Stimulated activated CD8-positive, alpha-beta memory T cell treated with anti-CD3 and anti-CD28 coated beads, Interleukin-2, amount 100 ng/mL, for 48 hours (primary cell): ENCODE measurements at regions not wholly inside any gene's neighbourhood (a gene's known extent, or its start where the extent isn't known, plus 50 kb on each side); places are given as distances from the start of the nearest gene placed in this dataset.
"Not testable (repeated sequence)": the region's sequence is repeated elsewhere in the genome, so short reads cannot be mapped to it uniquely, and the experiment has no call there.

ENCODE experiments used
- DNase-seq, 2 donors: peaks; one replicate each; pipeline ENCODE4 v3.0.0-alpha.2; 2020; ENCODE audit warnings: low read depth in 2 of 2

DNA sequence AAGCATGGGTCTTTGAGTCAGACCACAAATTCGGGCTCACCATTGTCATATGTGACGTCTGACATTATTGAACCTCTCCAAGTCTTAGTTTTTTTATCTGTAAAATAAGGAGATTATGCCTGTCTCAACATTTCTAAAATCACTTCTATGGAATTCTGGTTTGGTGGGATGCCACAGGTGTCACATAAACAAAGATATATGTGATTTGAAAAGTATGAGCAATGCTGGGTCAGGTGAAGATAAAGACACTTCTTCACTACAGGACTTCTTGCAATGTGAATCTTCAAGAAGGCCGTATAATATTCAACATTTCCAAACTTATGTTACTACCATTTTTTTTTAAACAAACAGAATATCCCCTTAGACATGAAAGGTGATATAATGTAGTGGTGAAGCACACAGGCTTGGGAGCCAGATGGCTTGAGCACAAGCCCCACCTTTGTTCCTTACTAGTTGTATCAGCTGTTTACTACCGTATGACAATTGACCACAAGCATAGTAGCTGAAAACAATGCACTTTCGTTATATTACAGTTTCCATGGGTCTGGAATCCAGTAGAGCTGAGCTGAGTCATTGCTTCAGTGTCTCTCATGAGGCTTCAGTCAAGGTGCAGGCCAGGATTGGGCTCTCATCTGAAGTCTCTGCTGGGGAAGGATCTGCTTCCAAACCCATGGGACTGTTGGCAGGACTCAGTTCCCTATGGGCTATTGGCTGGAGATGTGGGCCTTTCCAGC is 87.7 kb downstream of the UTP18 start:
- DNase-seq = no peak

DNA sequence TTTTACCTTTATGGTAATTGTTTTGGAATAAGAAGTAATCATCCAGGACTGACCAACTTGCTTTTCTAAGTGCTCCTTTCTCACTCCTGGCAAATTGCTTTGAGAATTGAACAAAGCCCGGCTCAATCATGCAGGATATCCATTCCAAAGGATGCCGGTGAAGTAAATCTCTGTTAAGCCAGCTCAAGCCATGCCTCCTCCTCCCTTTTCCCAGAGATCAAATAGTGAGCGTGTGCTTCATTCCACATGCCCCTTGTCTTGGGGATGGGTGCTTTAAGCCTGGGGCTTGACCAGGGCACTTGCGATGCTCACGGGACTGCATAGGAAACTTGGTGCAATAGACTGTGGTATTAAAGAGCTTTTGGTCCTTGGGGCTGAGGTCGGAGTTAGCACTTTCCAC is 90.7 kb downstream of the UTP18 start:
- DNase-seq = no peak

DNA sequence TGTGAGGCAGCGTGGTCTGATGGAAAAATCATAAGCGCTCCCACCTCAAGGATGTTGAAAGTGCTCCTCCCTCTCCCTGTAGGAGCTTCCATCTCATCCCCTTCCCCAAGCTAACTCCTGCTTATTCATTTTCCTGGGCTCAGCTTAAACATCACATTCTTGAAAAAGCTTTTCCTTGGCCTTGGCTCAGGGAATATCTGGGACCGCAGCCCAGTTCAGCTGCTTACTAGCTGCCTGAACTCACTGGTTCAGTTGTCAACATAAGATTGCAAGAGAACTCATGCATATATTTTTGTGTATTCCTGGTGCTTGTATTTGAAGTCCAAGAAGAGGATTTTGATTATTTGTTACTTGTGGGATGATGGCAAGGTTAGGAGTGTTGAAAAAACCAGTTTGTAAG is 91.5 kb downstream of the UTP18 start:
- DNase-seq = no peak

DNA sequence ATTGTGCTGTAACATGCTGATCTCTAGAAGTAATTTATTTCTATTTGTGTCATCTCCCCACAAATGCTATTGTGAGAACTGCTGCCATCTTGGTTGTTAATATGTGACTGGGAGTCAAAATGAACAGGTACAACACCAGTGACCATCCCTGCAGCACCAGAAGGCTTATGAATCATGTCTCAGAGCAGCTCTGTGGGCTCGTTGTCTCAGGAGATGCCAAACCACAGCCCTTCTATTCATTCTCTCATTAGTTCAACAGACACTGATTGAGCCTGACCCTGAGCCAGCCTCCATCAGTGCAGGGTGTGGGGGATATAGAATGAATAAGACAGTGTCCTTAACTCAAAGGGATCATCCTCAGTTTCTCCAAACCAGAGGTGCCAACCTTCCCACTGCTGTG is 92.5 kb downstream of the UTP18 start:
- DNase-seq = no peak

DNA sequence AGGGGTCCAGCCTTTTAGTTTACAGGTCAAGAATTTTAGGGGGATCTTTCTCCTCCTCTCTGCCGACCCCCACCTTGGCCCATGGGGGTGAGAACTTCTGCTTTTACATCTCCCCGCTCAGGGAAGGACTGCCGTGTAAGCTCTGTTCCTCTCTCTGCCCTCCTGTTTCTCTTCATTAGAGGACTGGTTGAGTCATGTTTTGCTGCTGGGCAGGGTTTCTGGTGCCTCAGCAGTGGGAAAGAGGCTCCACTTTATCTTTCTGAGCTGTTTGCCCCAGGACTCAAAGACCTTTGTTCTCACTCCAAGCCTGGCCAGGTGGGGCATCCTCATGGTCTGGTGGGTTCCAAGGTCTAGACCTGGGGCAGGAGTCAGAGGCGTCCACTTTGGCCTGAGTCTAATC is 93.0 kb downstream of the UTP18 start:
- DNase-seq = no peak

DNA sequence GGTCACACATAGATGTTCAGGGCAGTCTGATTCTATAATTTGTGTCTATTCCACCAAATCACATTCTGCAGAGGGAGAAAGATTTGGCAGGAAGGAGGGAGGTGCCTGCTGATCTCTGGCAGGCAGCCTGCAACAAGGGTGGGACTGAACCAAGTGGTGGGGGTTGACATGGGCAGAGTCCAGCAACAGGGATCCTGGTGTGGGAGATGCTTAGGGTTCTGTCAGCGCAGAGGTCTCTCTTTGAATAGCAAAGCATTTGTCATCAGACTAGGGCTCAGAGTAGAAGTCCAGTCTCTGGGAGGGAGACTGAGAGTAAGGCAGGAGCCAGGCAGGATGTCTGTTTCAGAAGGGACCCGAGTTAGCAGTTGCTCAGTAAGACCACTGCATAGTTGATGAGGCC is 94.6 kb downstream of the UTP18 start:
- no peak for DNase-seq

DNA sequence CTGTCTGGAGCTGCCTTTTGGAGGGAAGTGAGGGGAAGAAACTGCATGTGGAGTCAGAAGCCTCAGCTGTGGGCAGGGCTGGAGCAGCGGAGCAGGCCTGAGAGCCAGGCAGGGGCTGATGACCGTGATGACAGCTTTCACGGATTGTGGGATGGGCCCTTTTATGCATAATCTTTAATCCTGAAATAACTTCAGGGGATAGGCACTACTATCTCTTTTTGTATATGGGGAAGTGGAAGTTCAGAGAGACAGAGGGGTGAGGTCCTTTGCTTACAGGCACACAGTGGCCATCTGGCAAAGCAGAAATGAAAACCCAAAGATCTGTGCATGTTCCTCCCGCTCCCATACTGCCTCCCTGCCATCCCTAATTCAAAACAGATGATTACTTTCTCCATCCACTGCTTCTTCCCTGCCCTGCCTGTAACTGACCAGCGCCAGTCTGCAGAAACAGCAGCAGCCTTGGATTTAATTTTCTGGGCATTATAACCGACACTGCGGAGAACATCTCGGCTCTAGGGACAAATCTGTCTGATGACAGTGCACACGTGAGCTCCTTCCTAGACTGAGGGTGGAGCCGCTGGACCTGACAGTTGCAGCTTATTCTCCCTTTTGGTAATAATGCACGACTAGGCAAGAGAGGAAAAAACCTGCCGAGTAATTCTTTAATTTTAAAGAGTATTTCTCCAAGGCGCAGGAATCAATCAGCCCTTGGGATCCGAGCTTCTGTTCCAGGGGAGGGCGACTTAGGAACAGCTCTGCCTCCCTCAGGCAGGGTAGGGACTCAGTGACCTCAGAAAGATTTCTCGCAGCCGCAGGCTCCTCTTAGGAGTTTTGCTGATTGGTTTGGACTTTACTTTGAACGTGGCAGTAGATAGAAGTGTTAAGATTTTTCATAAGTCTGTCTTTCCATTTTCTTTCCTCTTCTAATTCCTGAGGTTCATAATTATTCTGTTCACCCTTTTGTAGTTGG is 95.4 kb downstream of the UTP18 start:
- no peak for DNase-seq

DNA sequence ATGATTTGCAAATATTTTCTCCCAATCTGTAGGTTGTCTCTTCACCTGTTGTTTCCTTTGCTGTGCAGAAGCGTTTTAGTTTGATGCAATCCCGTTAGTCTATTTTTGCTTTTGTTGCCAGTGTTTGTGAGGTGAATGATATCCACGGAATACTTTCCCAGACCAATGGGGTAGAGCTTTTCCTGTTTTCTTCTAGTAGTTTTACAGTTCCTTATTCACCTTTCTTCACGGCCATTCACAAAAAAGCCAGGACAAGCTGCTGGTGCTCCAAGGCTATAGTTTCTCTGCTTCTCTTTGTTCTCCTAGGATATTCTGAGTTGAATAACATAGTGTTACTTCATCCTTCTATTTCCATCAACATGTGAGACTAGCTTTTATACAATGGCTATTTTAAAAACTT is 98.7 kb downstream of the UTP18 start:
- DNase-seq = no peak

DNA sequence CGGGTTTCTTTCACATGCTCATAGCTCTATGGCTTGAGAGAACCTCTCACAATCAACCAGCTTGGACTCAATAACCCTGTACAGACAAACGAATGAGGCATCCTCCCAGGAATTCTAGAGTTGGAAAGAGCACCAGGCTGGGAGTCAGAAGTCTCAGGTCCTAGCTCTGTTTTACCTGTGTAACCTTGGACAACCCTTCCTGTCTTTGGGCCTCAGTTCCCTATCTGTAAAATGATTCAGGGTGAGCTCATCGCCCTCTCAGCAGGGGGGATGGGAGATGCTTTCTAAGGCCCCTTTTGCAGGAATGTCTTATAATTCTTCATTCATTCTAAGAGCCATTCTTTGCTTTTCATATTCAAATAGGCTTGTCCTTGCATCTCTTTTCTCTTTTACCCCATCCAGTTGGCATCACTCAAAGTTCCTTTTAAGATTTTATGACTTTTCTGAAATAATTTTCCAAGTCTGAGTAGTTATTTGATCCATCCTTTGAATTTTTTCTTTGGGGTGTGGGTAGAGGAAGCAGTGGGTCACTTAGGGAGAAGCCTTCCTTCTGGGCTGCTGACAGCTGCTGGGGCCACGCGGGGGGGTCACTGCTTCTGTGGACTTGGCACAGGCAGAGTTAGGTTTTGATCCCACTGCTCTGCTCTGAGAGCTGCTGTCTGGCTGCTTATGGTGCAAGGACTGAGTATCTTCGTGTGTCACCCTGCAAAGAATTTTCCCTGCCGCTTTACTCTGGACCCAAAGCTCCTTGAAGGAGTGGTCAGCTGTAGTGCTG is 102.7 kb downstream of the UTP18 start:
- DNase-seq = no peak

DNA sequence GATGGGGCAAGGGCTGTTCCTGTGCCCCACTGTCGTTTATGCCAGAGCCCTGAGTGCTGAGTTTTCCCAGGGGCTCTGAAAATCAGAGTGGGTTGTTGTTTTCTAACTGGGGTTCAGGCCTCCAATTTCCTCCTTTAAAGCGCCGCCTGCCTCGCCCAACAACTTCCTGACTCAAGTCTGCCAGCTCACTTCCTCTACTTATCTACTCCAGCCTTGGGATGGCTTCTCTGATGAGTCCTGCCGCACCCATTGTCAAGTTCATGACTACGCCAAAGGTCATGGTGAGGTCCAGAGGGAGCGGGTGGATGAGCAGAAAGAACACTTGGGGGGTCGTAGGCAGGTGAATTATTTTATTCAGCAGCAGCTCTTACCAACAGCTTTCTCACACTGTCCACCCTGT is 104.7 kb downstream of the UTP18 start:
- no peak for DNase-seq

DNA sequence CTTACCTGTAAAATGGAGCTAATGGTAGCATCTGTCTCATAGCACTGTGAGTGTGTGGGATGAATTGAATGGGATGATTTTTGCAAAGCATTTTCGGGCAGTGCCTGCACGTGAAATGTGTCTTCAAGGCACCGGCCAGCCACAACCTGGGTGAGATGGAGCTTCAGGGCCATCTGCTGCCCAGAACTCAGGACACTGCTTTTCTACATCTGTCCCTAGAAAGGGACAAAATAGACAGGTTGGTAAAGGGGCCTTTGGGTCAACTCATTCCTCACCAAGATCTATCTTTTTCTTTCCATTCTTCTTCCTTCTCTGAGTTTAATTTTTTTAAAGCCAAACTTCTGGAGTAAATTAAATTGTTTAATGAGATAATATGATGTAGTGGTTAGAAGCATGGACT is 106.5 kb downstream of the UTP18 start:
- DNase-seq = no peak

DNA sequence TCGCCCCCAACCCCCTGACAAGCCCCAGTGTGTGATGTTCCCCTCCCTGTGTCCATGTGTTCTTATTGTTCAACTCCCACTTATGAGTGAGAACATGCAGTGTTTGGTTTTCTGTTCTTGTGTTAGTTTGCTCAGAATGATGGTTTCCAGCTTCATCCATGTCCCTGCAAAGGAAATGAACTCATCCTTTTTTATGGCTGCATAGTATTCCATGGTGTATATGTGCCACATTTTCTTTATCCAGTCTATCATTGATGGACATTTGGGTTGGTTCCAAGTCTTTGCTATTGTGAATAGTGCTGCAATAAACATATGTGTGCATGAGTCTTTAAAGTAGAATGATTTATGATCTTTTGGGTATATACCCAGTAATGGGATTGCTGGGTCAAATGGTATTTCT is 107.5 kb downstream of the UTP18 start:
- DNase-seq = not testable (repeated sequence)

DNA sequence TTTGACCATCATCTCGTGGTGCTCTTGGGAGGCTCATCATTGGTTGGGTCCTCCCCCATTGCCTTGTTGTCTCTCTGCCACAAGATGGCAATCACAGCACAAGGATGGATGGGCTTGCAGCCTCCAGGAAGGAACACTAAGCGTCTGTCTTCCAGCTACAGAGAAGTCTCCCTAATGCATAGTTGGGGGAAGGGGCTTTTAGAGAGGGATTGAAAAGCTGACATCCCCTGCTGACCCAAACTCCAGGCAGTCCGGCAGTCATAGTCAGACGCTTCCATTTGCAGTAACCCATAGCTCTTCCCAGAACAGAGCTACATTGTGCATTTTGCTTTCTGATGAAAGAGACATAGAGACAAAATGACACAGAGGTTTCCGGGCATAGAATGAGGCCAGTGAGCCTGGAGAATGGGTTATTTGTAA is 111.4 kb downstream of the UTP18 start:
- no peak for DNase-seq

DNA sequence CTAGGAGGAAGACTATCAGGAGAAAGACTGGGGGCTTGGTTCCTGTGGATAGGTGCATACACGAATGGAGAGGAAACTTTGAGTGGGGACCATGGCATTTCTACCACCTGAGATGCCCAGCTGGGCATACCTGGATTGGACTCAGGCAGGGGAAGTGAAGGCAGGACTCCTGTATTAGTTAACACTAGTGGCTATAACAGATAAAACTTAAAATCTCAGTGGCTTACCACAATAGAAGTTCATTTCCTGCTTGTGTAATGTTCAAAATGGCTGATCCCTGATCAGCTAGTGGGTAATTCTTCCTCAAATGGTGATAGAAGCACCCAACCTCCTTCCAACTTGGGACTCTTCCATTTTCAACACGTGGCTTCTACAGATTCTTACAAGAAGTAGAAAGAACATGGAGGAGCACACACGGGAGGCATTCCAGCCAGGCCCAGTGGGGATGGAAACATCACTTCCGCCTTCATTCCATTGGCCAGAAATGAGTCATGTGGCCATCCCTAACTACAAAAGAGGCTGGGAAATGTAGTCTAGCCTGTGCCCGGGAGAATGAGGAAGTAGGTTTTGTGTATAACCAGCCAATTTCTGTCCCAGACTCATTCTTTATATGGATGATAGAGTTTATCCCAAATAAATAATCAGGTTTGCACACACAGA is 112.1 kb downstream of the UTP18 start:
- DNase-seq = no peak

DNA sequence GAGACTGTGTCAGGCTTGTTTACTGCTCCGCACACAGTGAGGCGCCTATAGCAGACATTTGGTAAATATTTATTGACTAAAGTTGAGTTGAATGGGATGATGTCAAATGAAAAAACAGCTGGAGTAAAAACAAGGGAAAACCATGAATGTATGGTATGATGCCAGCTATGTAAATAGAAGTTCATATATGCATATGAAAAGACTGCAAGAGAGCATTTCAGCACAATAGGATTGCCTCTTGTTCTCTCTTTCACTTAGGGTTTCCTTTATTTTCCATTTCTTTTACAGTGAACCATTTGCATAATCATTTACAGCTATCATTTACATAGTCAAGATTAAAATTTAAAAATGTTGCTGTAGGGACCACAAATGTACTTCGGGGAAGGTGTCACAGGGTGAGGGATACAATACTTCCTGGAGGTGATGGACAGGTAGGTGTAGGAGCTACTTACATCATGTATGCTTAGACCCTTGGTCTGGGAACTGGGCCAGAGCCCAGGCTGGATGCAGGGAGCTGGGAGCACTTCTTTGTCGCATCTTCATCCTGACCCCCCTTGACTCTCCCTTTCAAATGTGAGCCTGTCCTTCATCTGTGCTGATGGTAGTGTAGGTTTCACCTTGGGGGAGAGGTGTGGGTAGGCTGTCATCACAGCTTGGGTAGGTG is 113.3 kb downstream of the UTP18 start:
- DNase-seq = no peak

DNA sequence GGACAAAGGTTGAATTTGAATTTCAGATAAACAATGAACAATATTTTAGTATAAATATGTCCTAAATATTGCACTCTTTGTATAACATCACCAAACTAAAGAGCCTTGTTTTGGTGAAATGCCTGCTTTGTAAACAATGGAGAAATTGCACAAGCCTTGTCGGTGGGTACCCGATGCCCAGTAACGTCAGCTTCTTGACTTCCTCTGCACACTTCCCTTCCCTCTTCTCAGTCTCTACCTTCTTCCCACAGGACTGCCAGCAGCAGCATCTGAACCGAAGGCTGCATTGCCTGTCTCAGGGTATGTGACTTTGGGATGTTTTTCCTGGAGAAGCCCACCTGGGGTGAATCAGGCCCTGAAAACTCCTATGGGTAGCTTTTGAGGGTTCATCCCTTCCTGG is 113.9 kb downstream of the UTP18 start:
- DNase-seq = no peak

DNA sequence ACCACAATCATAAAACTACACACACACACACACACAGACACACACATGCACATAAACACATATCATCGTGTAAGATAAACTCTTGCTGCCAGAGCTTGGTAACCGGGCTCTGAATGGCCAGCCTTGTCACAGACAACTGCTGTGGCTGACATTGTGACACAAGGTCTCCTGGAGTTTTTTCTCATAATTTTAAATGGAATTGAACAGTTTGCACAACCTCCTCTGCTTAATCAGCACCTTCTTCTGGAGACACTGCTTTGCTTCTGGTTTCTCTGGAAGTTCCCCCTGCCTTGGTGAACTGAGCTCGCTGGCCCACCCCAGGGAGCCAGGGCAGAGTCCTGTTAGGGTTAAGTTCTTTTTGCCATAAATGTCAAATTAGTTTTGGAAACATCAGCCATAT is 115.4 kb downstream of the UTP18 start:
- no peak for DNase-seq

DNA sequence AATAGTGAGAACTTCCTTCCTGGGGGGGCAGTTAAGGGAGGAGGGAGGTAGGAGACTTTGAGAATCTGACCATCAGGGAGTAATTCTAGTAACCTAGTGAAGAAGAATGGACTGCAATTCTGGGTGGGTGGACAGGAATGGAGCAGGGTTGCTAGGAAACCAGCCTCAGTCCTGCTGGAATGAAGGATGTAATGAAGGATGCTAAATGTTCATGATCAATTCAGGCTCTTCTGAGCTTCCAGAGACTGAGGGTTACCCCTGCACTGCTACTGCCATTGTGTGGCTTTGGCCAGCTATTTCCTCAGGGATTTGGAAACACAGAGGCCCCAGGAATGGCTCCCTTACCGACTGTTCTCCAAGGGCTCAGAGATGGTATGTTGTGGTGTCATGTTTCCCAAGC is 116.4 kb downstream of the UTP18 start:
- DNase-seq = no peak

DNA sequence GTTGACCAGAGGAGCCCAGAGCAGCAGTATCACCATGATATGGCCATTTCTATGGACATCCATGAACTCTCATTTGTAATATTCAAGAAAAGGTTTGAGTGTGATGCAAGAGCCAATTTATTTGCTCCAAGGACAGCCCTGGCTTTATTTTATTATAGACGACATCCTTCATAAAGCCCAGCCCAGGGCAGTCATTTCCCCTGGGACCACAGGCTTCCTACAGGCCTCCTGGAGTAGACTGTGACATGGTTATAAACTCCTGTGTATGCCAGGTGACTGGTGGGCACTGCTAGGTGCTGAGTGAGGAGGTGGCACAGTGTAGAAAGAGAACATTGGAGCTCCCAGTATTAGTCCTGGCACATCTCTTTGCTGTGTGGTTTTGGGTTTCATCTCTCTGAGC is 120.9 kb downstream of the UTP18 start:
- no peak for DNase-seq

DNA sequence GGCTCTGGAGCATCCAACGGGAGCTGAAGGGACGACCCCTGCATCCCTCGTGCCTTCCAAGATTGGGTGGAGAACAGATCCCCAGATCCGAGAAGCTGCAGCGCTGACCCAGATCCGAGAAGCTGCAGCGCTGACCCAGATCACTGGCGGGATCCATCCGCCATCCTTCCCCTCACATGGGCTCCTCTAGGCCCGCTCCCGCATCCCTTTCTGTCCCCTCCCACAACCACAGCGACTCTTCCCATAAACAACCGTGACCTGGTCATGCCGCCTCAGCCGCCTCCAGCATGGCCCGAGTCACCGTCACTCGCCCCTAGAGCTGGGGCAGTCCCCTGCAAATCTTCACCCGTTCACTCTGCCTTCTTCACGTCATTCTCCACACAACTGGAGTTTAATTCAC is 124.9 kb downstream of the UTP18 start:
- DNase-seq = no peak

DNA sequence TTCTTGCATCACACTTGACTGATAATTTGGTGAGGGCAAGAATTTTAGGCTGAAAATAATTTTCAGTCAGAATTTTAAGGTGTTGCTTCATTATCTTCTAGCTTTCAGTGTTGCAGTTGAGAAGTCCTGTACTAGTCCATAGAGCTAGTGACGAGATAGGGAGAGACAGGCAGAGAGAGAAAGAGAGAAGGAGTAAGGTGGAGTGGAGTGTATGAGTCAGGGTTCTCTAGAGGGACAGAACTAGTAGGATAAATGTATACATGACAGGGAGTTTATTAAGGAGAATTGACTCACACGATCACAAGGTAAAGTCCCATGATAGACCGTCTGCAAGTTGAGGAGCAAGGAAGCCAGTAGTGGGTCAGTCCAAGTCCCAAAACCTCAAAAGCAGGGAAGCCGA is 127.2 kb downstream of the UTP18 start:
- no peak for DNase-seq
